OCI-LY7 (cell line): ENCODE measurements at regions not wholly inside any gene's neighbourhood (a gene's known extent, or its start where the extent isn't known, plus 50 kb on each side); places are given as distances from the start of the nearest gene placed in this dataset.

Experiments
- BruUV-seq: library from RNA; stranded (reverse); fragments of 400-500 nt; replicated peaks from 2 replicates; lab custom pipeline; 2021; lab: Mats Ljungman, UMichigan
- CTCF ChIA-PET: fragments of 300-600 bp; sonication (Branson Sonifier 250); formaldehyde crosslinking; loops from one replicate; lab custom pipeline; 2022; ENCODE audit warnings: antibody characterized with exemption; ENCODE audit not compliant: unreplicated experiment; lab: Charles Lee
- POLR2A ChIA-PET: fragments of 300-600 bp; sonication (Branson Sonifier 250); formaldehyde crosslinking; loops from one replicate; lab custom pipeline; 2022; ENCODE audit warnings: antibody characterized with exemption; lab: Charles Lee
- DNase-seq: peaks from one replicate; pipeline ENCODE4 v3.0.0-alpha.2; 2015; ENCODE audit warnings: low spot score
- H2AFZ ChIP-seq: fragments of 200-600 bp; sonication (generic), shearing (Covaris generic); 2 replicates; pipeline ENCODE4 v1.6.1; 2014; ENCODE audit warnings: mild to moderate bottlenecking, antibody characterized with exemption, low read length, moderate library complexity
- H3K27ac ChIP-seq: fragments of 200-600 bp; sonication (generic); 2 replicates; pipeline ENCODE4 v1.5.1; 2014; ENCODE audit warnings: mixed run types, low read depth, mild to moderate bottlenecking, moderate library complexity, low read length, inconsistent platforms; ENCODE audit not compliant: poor library complexity, severe bottlenecking
- H3K36me3 ChIP-seq: fragments of 200-600 bp; sonication (generic); 2 replicates; pipeline ENCODE4 v1.6.1; 2014; ENCODE audit warnings: mild to moderate bottlenecking, antibody characterized with exemption, low read length, moderate library complexity, mixed read lengths; ENCODE audit not compliant: insufficient read depth
- H3K4me1 ChIP-seq: fragments of 200-600 bp; sonication (generic); 2 replicates; pipeline ENCODE4 v1.5.1; 2014; ENCODE audit warnings: mild to moderate bottlenecking, low read length; ENCODE audit not compliant: insufficient read depth, poor library complexity, severe bottlenecking
- H3K4me2 ChIP-seq: fragments of 200-600 bp; sonication (generic); 2 replicates; pipeline ENCODE4 v1.6.1; 2014; ENCODE audit warnings: mild to moderate bottlenecking, low read length
- H3K4me3 ChIP-seq: fragments of 200-600 bp; sonication (generic); 2 replicates; pipeline ENCODE4 v1.5.1; 2014; ENCODE audit warnings: mild to moderate bottlenecking, low read depth, low read length; ENCODE audit not compliant: poor library complexity, severe bottlenecking
- H3K79me2 ChIP-seq: fragments of 200-600 bp; sonication (generic); 2 replicates; pipeline ENCODE4 v1.6.1; 2016; ENCODE audit warnings: low read depth, mild to moderate bottlenecking, low read length, moderate library complexity, mixed read lengths; ENCODE audit not compliant: insufficient read depth
- H3K9me2 ChIP-seq: fragments of 200-600 bp; sonication (generic); 2 replicates; pipeline ENCODE4 v1.6.1; 2016; ENCODE audit warnings: mild to moderate bottlenecking, low read length, mixed read lengths; ENCODE audit not compliant: insufficient read depth
- H3K9me3 ChIP-seq: fragments of 200-600 bp; sonication (generic); 2 replicates; pipeline ENCODE4 v1.6.1; 2014; ENCODE audit warnings: mild to moderate bottlenecking, mixed run types, low read length, mixed read lengths
- H4K20me1 ChIP-seq: fragments of 200-600 bp; sonication (generic); 2 replicates; pipeline ENCODE4 v1.6.1; 2014; ENCODE audit warnings: mild to moderate bottlenecking, antibody characterized with exemption, low read length, moderate library complexity, mixed read lengths; ENCODE audit not compliant: insufficient read depth
- EZH2phosphoT487 ChIP-seq: fragments of 200-600 bp; sonication (generic); IDR thresholded peaks from 2 replicates; pipeline ENCODE4 v1.6.1; 2018; ENCODE audit warnings: low read depth, borderline replicate concordance, mild to moderate bottlenecking, mixed run types, antibody characterized with exemption, low read length, moderate library complexity, mixed read lengths
- intact Hi-C: fragments of 100-400 bp; cut with micrococcal nuclease; formaldehyde crosslinking; loops from one replicate; pipeline ENCODE4 v1.10.0; 2022; ENCODE audit not compliant: unreplicated experiment
- TF ChIP-seq, protein P1 (sequence below): fragments of 200-600 bp; sonication (generic); conservative IDR thresholded peaks from 2 replicates; pipeline ENCODE4 v1.5.1; 2014; ENCODE audit warnings: mild to moderate bottlenecking, antibody characterized with exemption, low read length, moderate library complexity, mixed read lengths

DNA sequence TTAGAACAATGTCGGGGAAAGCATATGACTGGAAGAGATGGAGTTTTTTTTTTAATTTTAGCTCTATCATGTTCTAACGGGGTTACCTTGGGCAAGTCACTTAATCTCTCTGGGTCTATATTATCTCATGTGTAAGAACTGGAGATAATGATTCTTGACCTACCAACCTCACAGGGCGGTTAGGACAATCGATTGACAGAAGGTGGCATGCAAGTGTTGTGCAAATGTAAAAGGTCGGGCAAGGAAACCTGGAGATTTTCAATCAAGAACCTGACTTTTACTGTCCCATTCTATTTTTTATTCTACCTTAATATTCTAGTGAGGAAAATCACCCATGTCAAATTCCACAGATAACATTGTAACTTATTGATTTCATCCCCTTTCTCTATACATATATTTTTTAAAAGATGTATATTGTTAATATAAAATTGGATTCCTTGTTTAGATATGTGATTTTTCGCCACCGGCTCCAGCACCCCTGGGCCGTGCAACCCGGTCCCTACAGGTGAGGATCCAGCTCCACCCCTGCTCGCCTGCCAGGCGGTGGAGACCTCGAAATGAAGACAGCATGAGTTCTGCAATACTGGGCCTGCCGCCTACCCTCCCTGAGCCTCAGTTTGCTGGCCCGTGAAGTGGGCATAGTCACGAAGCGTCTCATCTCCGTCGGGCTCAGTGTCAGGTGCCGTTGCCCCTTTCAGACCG lies 497.6 kb upstream of the PHF14 start:
- H3K79me2 ChIP-seq, result no peaks in the 10 kb centered on the region
- no peak overlapping the region for H2AFZ ChIP-seq
- no peak for TF ChIP-seq EZH2phosphoT487
- TF ChIP-seq, protein P1, sequence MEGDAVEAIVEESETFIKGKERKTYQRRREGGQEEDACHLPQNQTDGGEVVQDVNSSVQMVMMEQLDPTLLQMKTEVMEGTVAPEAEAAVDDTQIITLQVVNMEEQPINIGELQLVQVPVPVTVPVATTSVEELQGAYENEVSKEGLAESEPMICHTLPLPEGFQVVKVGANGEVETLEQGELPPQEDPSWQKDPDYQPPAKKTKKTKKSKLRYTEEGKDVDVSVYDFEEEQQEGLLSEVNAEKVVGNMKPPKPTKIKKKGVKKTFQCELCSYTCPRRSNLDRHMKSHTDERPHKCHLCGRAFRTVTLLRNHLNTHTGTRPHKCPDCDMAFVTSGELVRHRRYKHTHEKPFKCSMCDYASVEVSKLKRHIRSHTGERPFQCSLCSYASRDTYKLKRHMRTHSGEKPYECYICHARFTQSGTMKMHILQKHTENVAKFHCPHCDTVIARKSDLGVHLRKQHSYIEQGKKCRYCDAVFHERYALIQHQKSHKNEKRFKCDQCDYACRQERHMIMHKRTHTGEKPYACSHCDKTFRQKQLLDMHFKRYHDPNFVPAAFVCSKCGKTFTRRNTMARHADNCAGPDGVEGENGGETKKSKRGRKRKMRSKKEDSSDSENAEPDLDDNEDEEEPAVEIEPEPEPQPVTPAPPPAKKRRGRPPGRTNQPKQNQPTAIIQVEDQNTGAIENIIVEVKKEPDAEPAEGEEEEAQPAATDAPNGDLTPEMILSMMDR, result no peak
- BruUV-seq, result no TSS peak
- H3K9me2 ChIP-seq, result no peaks in the 10 kb centered on the region
- no peak for DNase-seq
- no peak overlapping the region for H3K27ac ChIP-seq
- POLR2A ChIA-PET, result no interaction called here
- intact Hi-C loops, result no loop called here
- no peak overlapping the region for H3K4me2 ChIP-seq
- H3K9me3 ChIP-seq, result no peaks in the 10 kb centered on the region
- H3K36me3 ChIP-seq, result no peaks in the 10 kb centered on the region
- H3K4me1 ChIP-seq, result no peaks in the 10 kb centered on the region
- H4K20me1 ChIP-seq, result no peaks in the 10 kb centered on the region
- no peak overlapping the region for H3K4me3 ChIP-seq
- CTCF ChIA-PET, result no interaction called here

DNA sequence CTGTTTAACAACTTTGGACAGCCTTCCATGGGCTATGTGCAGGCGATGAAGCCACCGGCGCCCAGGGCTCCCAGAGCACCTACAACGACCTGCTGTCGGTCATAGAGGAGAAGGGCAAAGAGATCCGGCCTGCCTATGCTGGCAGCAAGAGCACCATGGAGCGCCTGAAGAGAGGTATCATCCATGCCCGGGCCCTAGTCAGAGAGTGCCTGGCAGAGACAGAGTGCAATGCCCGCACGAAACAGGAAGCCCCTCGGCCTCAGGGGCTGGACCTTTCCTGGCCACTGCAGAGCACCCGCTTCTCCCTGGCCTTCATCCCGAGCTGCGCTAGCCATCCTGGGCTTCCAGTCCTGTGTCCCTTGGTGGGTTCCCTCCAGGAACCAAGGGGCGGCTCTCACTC lies 497.0 kb upstream of the PHF14 start:
- no peak overlapping the region for H2AFZ ChIP-seq
- no TSS peak for BruUV-seq
- no peaks in the 10 kb centered on the region for H3K79me2 ChIP-seq
- no peaks in the 10 kb centered on the region for H3K9me2 ChIP-seq
- H3K4me3 ChIP-seq, result no peak overlapping the region
- H3K4me2 ChIP-seq, result no peak overlapping the region
- H3K4me1 ChIP-seq, result no peaks in the 10 kb centered on the region
- H4K20me1 ChIP-seq, result no peaks in the 10 kb centered on the region
- TF ChIP-seq, protein P1, result no peak
- ChIA-PET POLR2A (no interaction called here), CTCF (no interaction called here)
- H3K27ac ChIP-seq, result no peak overlapping the region
- no peaks in the 10 kb centered on the region for H3K9me3 ChIP-seq
- DNase-seq, result no peak
- no peaks in the 10 kb centered on the region for H3K36me3 ChIP-seq
- intact Hi-C loops, result no loop called here

DNA sequence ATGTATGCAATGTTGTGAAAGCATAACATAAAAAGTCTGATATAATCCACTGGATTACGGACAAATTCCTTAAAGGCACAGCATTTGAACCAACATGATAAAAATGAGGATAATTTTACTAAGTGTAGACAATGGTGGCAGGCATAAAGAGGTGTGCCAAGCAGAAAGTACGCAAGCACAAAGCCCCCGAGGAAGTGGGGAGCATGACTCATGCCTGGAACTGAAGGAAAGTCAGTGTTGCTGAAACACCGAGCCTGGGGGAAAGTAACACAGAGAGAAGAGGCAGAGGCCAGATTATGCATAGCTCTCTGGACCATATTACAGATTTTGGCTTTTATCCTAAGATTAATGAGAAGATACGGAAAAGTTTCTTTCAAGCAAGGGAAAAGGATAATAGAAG lies 490.0 kb upstream of the PHF14 start:
- H3K36me3 ChIP-seq, result no peaks in the 10 kb centered on the region
- no peak for DNase-seq
- H2AFZ ChIP-seq, result no peak overlapping the region
- intact Hi-C loops, result no loop called here
- H4K20me1 ChIP-seq, result no peaks in the 10 kb centered on the region
- H3K4me3 ChIP-seq, result no peak overlapping the region
- no peaks in the 10 kb centered on the region for H3K79me2 ChIP-seq
- BruUV-seq, result no TSS peak
- no peaks in the 10 kb centered on the region for H3K9me3 ChIP-seq
- no peaks in the 10 kb centered on the region for H3K9me2 ChIP-seq
- no peak overlapping the region for H3K4me2 ChIP-seq
- H3K27ac ChIP-seq, result no peak overlapping the region
- ChIA-PET CTCF (no interaction called here), POLR2A (no interaction called here)
- TF ChIP-seq EZH2phosphoT487, result no peak
- TF ChIP-seq, protein P1, result no peak
- H3K4me1 ChIP-seq, result no peaks in the 10 kb centered on the region
